Urothelium cell line (cell line): ENCODE measurements at regions not wholly inside any gene's neighbourhood (a gene's known extent, or its start where the extent isn't known, plus 50 kb on each side); places are given as distances from the start of the nearest gene placed in this dataset.
"Not testable (repeated sequence)": the region's sequence is repeated elsewhere in the genome, so short reads cannot be mapped to it uniquely, and the experiment has no call there.

Experiments
- DNase-seq: peaks from one replicate; pipeline ENCODE4 v3.0.0; 2011; ENCODE audit warnings: low spot score, mixed read lengths
- FAIRE-seq: peaks from 2 replicates; lab custom pipeline; 2011; peaks lifted over from hg19 to GRCh38; lab: Jason Lieb, UNC

GRCh38 chr4:43410636-43411035, 518.1 kb downstream of the GRXCR1 start:
- FAIRE-seq (no peak), DNase-seq (no peak)

- DNase-seq (no peak), FAIRE-seq (no peak)
These were observed 518.7 kb downstream of the GRXCR1 start for GRCh38 chr4:43411226-43411625.

- no peak for DNase-seq
These were observed 530.8 kb downstream of the GRXCR1 start for GRCh38 chr4:43423276-43423675.

GRCh38 chr4:43425206-43425605, 532.7 kb downstream of the GRXCR1 start:
- DNase-seq (no peak), FAIRE-seq (no peak)

More at GRCh38 chr4:43423276-43423675, 530.8 kb downstream of the GRXCR1 start:
- FAIRE-seq: no peak

GRCh38 chr4:43435291-43435690, 542.8 kb downstream of the GRXCR1 start:
- no peak for FAIRE-seq
- no peak for DNase-seq

GRCh38 chr4:43452948-43453347, 560.4 kb downstream of the GRXCR1 start:
- DNase-seq: no peak
- no peak for FAIRE-seq

GRCh38 chr4:43456383-43456782, 563.9 kb downstream of the GRXCR1 start:
- DNase-seq (peak; percentile 11), FAIRE-seq (no peak)

GRCh38 chr4:43457866-43458265, 565.4 kb downstream of the GRXCR1 start:
- DNase-seq: no peak
- FAIRE-seq: no peak

- DNase-seq: no peak
- no peak for FAIRE-seq
These were observed 565.8 kb downstream of the GRXCR1 start for GRCh38 chr4:43458293-43458692.

GRCh38 chr4:43471950-43472349, 579.4 kb downstream of the GRXCR1 start:
- DNase-seq (no peak), FAIRE-seq (no peak)

- no peak for DNase-seq
- FAIRE-seq: no peak
These were observed 589.0 kb downstream of the GRXCR1 start for GRCh38 chr4:43481526-43481925.

- no peak for DNase-seq
- FAIRE-seq: no peak
These were observed 592.7 kb downstream of the GRXCR1 start for GRCh38 chr4:43485196-43485595.

- DNase-seq: no peak
- FAIRE-seq: no peak
These were observed 603.7 kb downstream of the GRXCR1 start for GRCh38 chr4:43496188-43496587.

GRCh38 chr4:43496602-43497001, 604.1 kb downstream of the GRXCR1 start:
- no peak for FAIRE-seq
- DNase-seq: no peak

- not testable (repeated sequence) for DNase-seq, FAIRE-seq
These were observed 613.3 kb downstream of the GRXCR1 start for GRCh38 chr4:43505823-43506222.

GRCh38 chr4:43512253-43512652, 619.7 kb downstream of the GRXCR1 start:
- FAIRE-seq (no peak), DNase-seq (no peak)

GRCh38 chr4:43525646-43526045, 633.1 kb downstream of the GRXCR1 start:
- DNase-seq: no peak
- no peak for FAIRE-seq

GRCh38 chr4:43547561-43547960, 655.0 kb downstream of the GRXCR1 start:
- FAIRE-seq: no peak

GRCh38 chr4:43550981-43551627, 658.6 kb downstream of the GRXCR1 start:
- peak; percentile 27 for FAIRE-seq

More at GRCh38 chr4:43547561-43547960, 655.0 kb downstream of the GRXCR1 start:
- DNase-seq: no peak

GRCh38 chr4:43556262-43556661, 663.7 kb downstream of the GRXCR1 start:
- FAIRE-seq (no peak), DNase-seq (no peak)

More at GRCh38 chr4:43550981-43551627, 658.6 kb downstream of the GRXCR1 start:
- no peak for DNase-seq

- FAIRE-seq: no peak
- DNase-seq: no peak
These were observed 667.5 kb downstream of the GRXCR1 start for GRCh38 chr4:43560047-43560446.

GRCh38 chr4:43564107-43564506, 671.6 kb downstream of the GRXCR1 start:
- DNase-seq (no peak), FAIRE-seq (no peak)

- DNase-seq: no peak
- no peak for FAIRE-seq
These were observed 672.1 kb downstream of the GRXCR1 start for GRCh38 chr4:43564591-43564990.
